Endothelial cell of umbilical vein (primary cell): ENCODE measurements at regions not wholly inside any gene's neighbourhood (a gene's known extent, or its start where the extent isn't known, plus 50 kb on each side); places are given as distances from the start of the nearest gene placed in this dataset.

Experiments used
- BruUV-seq: library from RNA; stranded (reverse); fragments of 400-500 nt; replicated peaks from 2 replicates; lab custom pipeline; 2021; lab: Mats Ljungman, UMichigan
- CTCF ChIA-PET: fragments of 300-600, 350-600 bp; sonication (Branson Sonifier 250); formaldehyde crosslinking; loops from one replicate; lab custom pipeline; 2021; ENCODE audit warnings: antibody characterized with exemption, inconsistent platforms; lab: Charles Lee
- POLR2A ChIA-PET: fragments of 300-600, 350-600 bp; sonication (Branson Sonifier 250); formaldehyde crosslinking; loops from one replicate; lab custom pipeline; 2021; ENCODE audit warnings: antibody characterized with exemption, inconsistent platforms; lab: Charles Lee
- DNase-seq: peaks from one replicate; pipeline ENCODE4 v3.0.0-alpha.2; 2011; ENCODE audit warnings: low read depth, low spot score
- FAIRE-seq: peaks from 2 replicates; lab custom pipeline; 2011; peaks lifted over from hg19 to GRCh38; lab: Jason Lieb, UNC
- H2AFZ ChIP-seq: 2 replicates; pipeline ENCODE4 v1.6.0; 2012; ENCODE audit warnings: low read depth, low read length, control low read depth, inconsistent platforms
- H3K27ac ChIP-seq: 2 replicates; pipeline ENCODE4 v1.5.1; 2011; ENCODE audit warnings: low read depth, mild to moderate bottlenecking, control low read depth, low read length, moderate library complexity; ENCODE audit not compliant: insufficient read depth
- H3K27me3 ChIP-seq, 2 experiments: 2 replicates each; pipeline versions ENCODE4 v1.6.0 to v1.6.1; 2011; ENCODE audit warnings: low read length in 2 of 2, mixed read lengths in 1 of 2; ENCODE audit not compliant: control insufficient read depth in 2 of 2, insufficient read depth in 2 of 2
- H3K36me3 ChIP-seq, 2 experiments: 2 replicates in 1 of 2; 3 replicates in 1 of 2; pipeline ENCODE4 v1.5.1; 2011; ENCODE audit warnings: low read length in 2 of 2, mild to moderate bottlenecking in 1 of 2, moderate library complexity in 1 of 2; ENCODE audit not compliant: control insufficient read depth in 2 of 2, insufficient read depth in 2 of 2; ENCODE audit errors: extremely low read depth in 1 of 2
- H3K4me1 ChIP-seq: 3 replicates; pipeline ENCODE4 v1.5.1; 2011; ENCODE audit warnings: mild to moderate bottlenecking, low read length; ENCODE audit not compliant: control insufficient read depth, insufficient read depth; ENCODE audit errors: extremely low read depth
- H3K4me2 ChIP-seq: 2 replicates; pipeline ENCODE4 v1.6.1; 2011; ENCODE audit warnings: low read length, control low read depth, mixed read lengths; ENCODE audit not compliant: insufficient read depth
- H3K4me3 ChIP-seq, 3 experiments: fragments of 200-600 bp in 1 of 3; sonication (generic), shearing (Covaris generic) in 1 of 3; replicated peaks in 1 of 3; 2 replicates each; pipeline ENCODE4 v1.5.1; 2011 to 2016; ENCODE audit warnings: control low read depth in 3 of 3, low read length in 3 of 3, mild to moderate bottlenecking in 2 of 3, inconsistent platforms in 1 of 3, low read depth in 1 of 3, moderate library complexity in 1 of 3; ENCODE audit not compliant: insufficient read depth in 1 of 3
- H3K79me2 ChIP-seq: 2 replicates; pipeline ENCODE4 v1.6.0; 2012; ENCODE audit warnings: low read length, inconsistent platforms; ENCODE audit not compliant: control insufficient read depth, insufficient read depth
- H3K9ac ChIP-seq: replicated peaks from 2 replicates; pipeline ENCODE3; 2011; ENCODE audit warnings: low read length, control low read depth; ENCODE audit not compliant: insufficient read depth; ENCODE audit errors: extremely low read depth
- H3K9me1 ChIP-seq: replicated peaks from 3 replicates; pipeline ENCODE4 v1.6.0; 2011; ENCODE audit warnings: mild to moderate bottlenecking, low read length; ENCODE audit not compliant: control insufficient read depth, insufficient read depth; ENCODE audit errors: extremely low read depth
- H3K9me3 ChIP-seq: replicated peaks from 2 replicates; pipeline ENCODE4 v1.5.1; 2012; ENCODE audit warnings: low read length, inconsistent platforms; ENCODE audit not compliant: control insufficient read depth, insufficient read depth
- H4K20me1 ChIP-seq: replicated peaks from 2 replicates; pipeline ENCODE3; 2011; ENCODE audit warnings: mild to moderate bottlenecking, low read length; ENCODE audit not compliant: control insufficient read depth, insufficient read depth; ENCODE audit errors: extremely low read depth
- EZH2 ChIP-seq: IDR thresholded peaks from 2 replicates; pipeline ENCODE4 v1.6.1; 2012; ENCODE audit warnings: borderline replicate concordance, low read depth, mild to moderate bottlenecking, moderate library complexity, low read length, inconsistent platforms; ENCODE audit not compliant: severe bottlenecking
- FOS ChIP-seq: IDR thresholded peaks from 2 replicates; pipeline ENCODE4 v1.6.1; 2011; ENCODE audit warnings: mild to moderate bottlenecking, low read length, moderate library complexity, borderline replicate concordance; ENCODE audit not compliant: insufficient read depth
- GATA2 ChIP-seq: IDR thresholded peaks from 2 replicates; pipeline ENCODE4 v1.7.0; 2011; ENCODE audit warnings: low read depth, mild to moderate bottlenecking, moderate library complexity, mixed read lengths, low read length; ENCODE audit not compliant: insufficient read length, insufficient read depth
- JUN ChIP-seq: IDR thresholded peaks from 2 replicates; pipeline ENCODE4 v1.6.1; 2011; ENCODE audit warnings: borderline replicate concordance, low read depth; ENCODE audit not compliant: insufficient read length, insufficient read depth
- MYC ChIP-seq: IDR thresholded peaks from one replicate; pipeline ENCODE4 v1.6.1; 2011; ENCODE audit warnings: mild to moderate bottlenecking, low read depth, low read length
- POLR2A ChIP-seq: IDR thresholded peaks from 2 replicates; pipeline ENCODE4 v1.6.1; 2012; ENCODE audit warnings: low read depth, mild to moderate bottlenecking, control low read depth, low read length
- POLR2AphosphoS5 ChIP-seq: IDR thresholded peaks from 2 replicates; pipeline ENCODE4 v1.6.1; 2012; ENCODE audit warnings: low read depth, mild to moderate bottlenecking, control low read depth, low read length, moderate library complexity; ENCODE audit not compliant: insufficient read depth
- dilution Hi-C: fragments of 300-500 bp; cut with MboI; formaldehyde crosslinking; loops from one replicate; pipeline ENCODE4 v1.15.0; 2019; ENCODE audit warnings: low sequenced_read_pairs; ENCODE audit not compliant: extremely low pct_ligation_motif_present
- intact Hi-C: fragments of 100-400 bp; cut with micrococcal nuclease; formaldehyde crosslinking; loops from one replicate; pipeline ENCODE4 v1.10.0; 2022
- TF ChIP-seq, protein P1 (sequence below): IDR thresholded peaks from 2 replicates; pipeline ENCODE4 v1.6.1; 2011; ENCODE audit not compliant: insufficient read depth, insufficient read length
- TF ChIP-seq, protein P2 (sequence below), 2 donors: IDR thresholded peaks; 1 replicate in 1 of 2; 2 replicates in 1 of 2; pipeline ENCODE4 v1.5.1; 2011; ENCODE audit warnings: low read length in 2 of 2, mild to moderate bottlenecking in 2 of 2, moderate library complexity in 2 of 2, control low read depth in 1 of 2, inconsistent platforms in 1 of 2, low read depth in 1 of 2; ENCODE audit not compliant: insufficient read depth in 1 of 2; ENCODE audit errors: extremely low read depth in 1 of 2

DNA sequence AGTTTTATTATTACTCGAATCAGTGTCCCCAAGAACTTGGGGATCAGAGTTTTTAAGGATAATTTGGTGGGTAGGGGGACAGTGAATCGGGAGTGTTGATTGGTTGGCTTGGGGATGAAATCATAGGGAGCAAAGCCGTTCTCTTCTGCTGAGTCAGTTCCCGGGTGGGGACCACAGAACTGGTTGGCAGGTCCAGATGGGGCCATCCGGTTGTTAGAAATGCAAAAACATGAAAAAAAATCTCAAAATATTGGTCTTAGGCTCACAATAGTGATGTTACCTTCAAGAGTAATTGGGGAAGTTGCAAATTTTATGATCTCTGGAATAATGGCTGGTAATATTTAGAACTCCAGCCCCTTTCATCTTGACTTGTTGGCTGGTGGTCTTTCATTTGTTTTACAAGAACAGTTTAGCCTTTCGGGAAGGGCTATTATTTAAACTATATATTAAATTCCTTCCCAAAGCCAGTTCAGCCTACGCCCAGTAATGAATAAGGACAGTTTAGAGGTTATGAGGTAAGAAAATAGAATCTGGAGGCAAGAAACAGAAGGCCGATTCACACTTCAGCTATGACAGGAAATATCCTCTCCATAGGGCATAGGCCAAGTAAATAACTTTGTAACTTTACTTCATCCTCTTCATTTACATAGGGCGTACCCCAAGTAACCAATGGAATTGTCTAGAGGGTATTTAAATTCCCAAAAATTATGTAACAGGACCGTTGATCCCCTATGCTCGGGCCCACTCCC, 164.1 kb upstream of the STS start:
- Histone ChIP-seq H3K4me1 (no peaks in the 10 kb centered on the region), H3K4me3 (no peak overlapping the region), H3K9ac (no peak overlapping the region), H3K9me1 (no peaks in the 10 kb centered on the region), H3K9me3 (no peaks in the 10 kb centered on the region), H3K27me3 (no peaks in the 10 kb centered on the region), H4K20me1 (no peaks in the 10 kb centered on the region), H3K36me3 (no peaks in the 10 kb centered on the region), H3K79me2 (no peaks in the 10 kb centered on the region), H3K27ac (no peak overlapping the region), H3K4me2 (no peak overlapping the region), H2AFZ (no peak overlapping the region)
- no TSS peak for BruUV-seq
- dilution Hi-C loops, result no loop called here
- TF ChIP-seq EZH2 (no peak), POLR2A (no peak), JUN (no peak), GATA2 (no peak), MYC (no peak), FOS (no peak), POLR2AphosphoS5 (no peak)
- TF ChIP-seq, protein P1, sequence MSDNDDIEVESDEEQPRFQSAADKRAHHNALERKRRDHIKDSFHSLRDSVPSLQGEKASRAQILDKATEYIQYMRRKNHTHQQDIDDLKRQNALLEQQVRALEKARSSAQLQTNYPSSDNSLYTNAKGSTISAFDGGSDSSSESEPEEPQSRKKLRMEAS, result no peak
- TF ChIP-seq, protein P2, sequence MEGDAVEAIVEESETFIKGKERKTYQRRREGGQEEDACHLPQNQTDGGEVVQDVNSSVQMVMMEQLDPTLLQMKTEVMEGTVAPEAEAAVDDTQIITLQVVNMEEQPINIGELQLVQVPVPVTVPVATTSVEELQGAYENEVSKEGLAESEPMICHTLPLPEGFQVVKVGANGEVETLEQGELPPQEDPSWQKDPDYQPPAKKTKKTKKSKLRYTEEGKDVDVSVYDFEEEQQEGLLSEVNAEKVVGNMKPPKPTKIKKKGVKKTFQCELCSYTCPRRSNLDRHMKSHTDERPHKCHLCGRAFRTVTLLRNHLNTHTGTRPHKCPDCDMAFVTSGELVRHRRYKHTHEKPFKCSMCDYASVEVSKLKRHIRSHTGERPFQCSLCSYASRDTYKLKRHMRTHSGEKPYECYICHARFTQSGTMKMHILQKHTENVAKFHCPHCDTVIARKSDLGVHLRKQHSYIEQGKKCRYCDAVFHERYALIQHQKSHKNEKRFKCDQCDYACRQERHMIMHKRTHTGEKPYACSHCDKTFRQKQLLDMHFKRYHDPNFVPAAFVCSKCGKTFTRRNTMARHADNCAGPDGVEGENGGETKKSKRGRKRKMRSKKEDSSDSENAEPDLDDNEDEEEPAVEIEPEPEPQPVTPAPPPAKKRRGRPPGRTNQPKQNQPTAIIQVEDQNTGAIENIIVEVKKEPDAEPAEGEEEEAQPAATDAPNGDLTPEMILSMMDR (IDR thresholded peaks at IDR 0.05; ENCODE audit: extremely low read depth in 1 of 2, insufficient read depth in 1 of 2, low read depth in 1 of 2, low read length in 2 of 2), result no peak
- POLR2A ChIA-PET, result no interaction called here
- CTCF ChIA-PET, result no interaction called here
- FAIRE-seq (no peak), DNase-seq (no peak)
- intact Hi-C loops, result no loop called here
